GM18868 (cell line): ENCODE measurements at regions not wholly inside any gene's neighbourhood (a gene's known extent, or its start where the extent isn't known, plus 50 kb on each side); places are given as distances from the start of the nearest gene placed in this dataset.

Source experiments
- ATAC-seq: cut with Tn5 transposase; IDR thresholded peaks from one replicate; pipeline ENCODE4 v1.9.1; 2021; ENCODE audit warnings: mild to moderate bottlenecking, moderate library complexity; ENCODE audit not compliant: unreplicated experiment

GRCh38 chr1:198102454-198102827 is 54.4 kb upstream of the NEK7 start:
- no peak for ATAC-seq

GRCh38 chr1:198105185-198105584 is 51.6 kb upstream of the NEK7 start:
- no peak for ATAC-seq

GRCh38 chr1:198106011-198106410 is 50.8 kb upstream of the NEK7 start:
- ATAC-seq: no peak
